ENCODE measurements at regions not wholly inside any gene's neighbourhood (a gene's known extent, or its start where the extent isn't known, plus 50 kb on each side); places are given as distances from the start of the nearest gene placed in this dataset.

GRCh38 chr9:129384491-129385210 is 206.6 kb upstream of the IER5L start:
- TF ChIP-seq CTCF (conservative IDR thresholded peaks at IDR 0.05): no peak
- TF ChIP-seq EZH2 (IDR thresholded peaks at IDR 0.05; ENCODE audit: low read depth): no peak
